ENCODE measurements at regions not wholly inside any gene's neighbourhood (a gene's known extent, or its start where the extent isn't known, plus 50 kb on each side); places are given as distances from the start of the nearest gene placed in this dataset.

GRCh38 chr10:3969876-3970666 is 185.1 kb upstream of the KLF6 start:
- Histone ChIP-seq H3K4me2 (ENCODE audit: control insufficient read depth, extremely low read depth, insufficient read depth, low read depth, low read length) (peak overlapping the region; percentile 60), H3K4me3 (ENCODE audit: control insufficient read depth in 2 of 3, extremely low read depth in 1 of 3, insufficient read depth in 2 of 3, low read depth in 1 of 3, low read length in 3 of 3) (no peak overlapping the region), H3K9me1 (ENCODE audit: control insufficient read depth, extremely low read depth, insufficient read depth, low read length) (no peaks in the 10 kb centered on the region), H4K20me1 (ENCODE audit: control insufficient read depth, extremely low read depth, insufficient read depth, low read length) (no peaks in the 10 kb centered on the region), H3K4me1 (ENCODE audit: control insufficient read depth, extremely low read depth, insufficient read depth, low read length) (peaks cover 11% of the 10 kb centered on the region), H3K9me3 (ENCODE audit: control insufficient read depth, low read depth, low read length) (no peaks in the 10 kb centered on the region), H3K27ac (ENCODE audit: control insufficient read depth, insufficient read depth, low read length) (peak overlapping the region; percentile 4), H3K27me3 (ENCODE audit: control insufficient read depth, extremely low read depth, insufficient read depth, low read length) (no peaks in the 10 kb centered on the region), H3K9ac (ENCODE audit: control insufficient read depth, extremely low read depth, insufficient read depth, low read length) (no peak overlapping the region), H3K36me3 (ENCODE audit: control insufficient read depth in 2 of 2, extremely low read depth in 1 of 2, insufficient read depth in 2 of 2, low read length in 2 of 2) (no peaks in the 10 kb centered on the region), H3K79me2 (ENCODE audit: control insufficient read depth, insufficient read depth, low read length) (no peaks in the 10 kb centered on the region), H2AFZ (ENCODE audit: control insufficient read depth, low read length) (peak overlapping the region; percentile 80)
- FAIRE-seq (peak; percentile 58), DNase-seq (ENCODE audit: low read depth, low spot score) (no peak)
- TF ChIP-seq, protein P1, sequence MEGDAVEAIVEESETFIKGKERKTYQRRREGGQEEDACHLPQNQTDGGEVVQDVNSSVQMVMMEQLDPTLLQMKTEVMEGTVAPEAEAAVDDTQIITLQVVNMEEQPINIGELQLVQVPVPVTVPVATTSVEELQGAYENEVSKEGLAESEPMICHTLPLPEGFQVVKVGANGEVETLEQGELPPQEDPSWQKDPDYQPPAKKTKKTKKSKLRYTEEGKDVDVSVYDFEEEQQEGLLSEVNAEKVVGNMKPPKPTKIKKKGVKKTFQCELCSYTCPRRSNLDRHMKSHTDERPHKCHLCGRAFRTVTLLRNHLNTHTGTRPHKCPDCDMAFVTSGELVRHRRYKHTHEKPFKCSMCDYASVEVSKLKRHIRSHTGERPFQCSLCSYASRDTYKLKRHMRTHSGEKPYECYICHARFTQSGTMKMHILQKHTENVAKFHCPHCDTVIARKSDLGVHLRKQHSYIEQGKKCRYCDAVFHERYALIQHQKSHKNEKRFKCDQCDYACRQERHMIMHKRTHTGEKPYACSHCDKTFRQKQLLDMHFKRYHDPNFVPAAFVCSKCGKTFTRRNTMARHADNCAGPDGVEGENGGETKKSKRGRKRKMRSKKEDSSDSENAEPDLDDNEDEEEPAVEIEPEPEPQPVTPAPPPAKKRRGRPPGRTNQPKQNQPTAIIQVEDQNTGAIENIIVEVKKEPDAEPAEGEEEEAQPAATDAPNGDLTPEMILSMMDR (optimal IDR thresholded peaks at IDR 0.05 in 1 of 3, IDR thresholded peaks at IDR 0.05 in 1 of 3, conservative IDR thresholded peaks at IDR 0.05 in 1 of 3; ENCODE audit: extremely low read depth in 1 of 3, insufficient read depth in 2 of 3, low read length in 3 of 3): no peak
- TF ChIP-seq EZH2 (IDR thresholded peaks at IDR 0.05; ENCODE audit: low read length): no peak
- dilution Hi-C loops (cut with MboI; ENCODE audit: extremely low pct_ligation_motif_present, low sequenced_read_pairs): no loop called here

GRCh38 chr10:3968727-3969126 is 183.7 kb upstream of the KLF6 start:
- no peaks in the 10 kb centered on the region for H3K79me2 ChIP-seq (ENCODE audit: control insufficient read depth, insufficient read depth, low read length)
- peaks cover 12% of the 10 kb centered on the region for H3K4me1 ChIP-seq (ENCODE audit: control insufficient read depth, extremely low read depth, insufficient read depth, low read length)
- H4K20me1 ChIP-seq (ENCODE audit: control insufficient read depth, extremely low read depth, insufficient read depth, low read length): no peaks in the 10 kb centered on the region
- dilution Hi-C loops (cut with MboI; ENCODE audit: extremely low pct_ligation_motif_present, low sequenced_read_pairs): no loop called here
- DNase-seq (ENCODE audit: low read depth, low spot score): no peak
- H3K4me2 ChIP-seq (ENCODE audit: control insufficient read depth, extremely low read depth, insufficient read depth, low read depth, low read length): no peak overlapping the region
- no peaks in the 10 kb centered on the region for H3K9me1 ChIP-seq (ENCODE audit: control insufficient read depth, extremely low read depth, insufficient read depth, low read length)
- H3K27ac ChIP-seq (ENCODE audit: control insufficient read depth, insufficient read depth, low read length): no peak overlapping the region
- no peak for FAIRE-seq
- no peaks in the 10 kb centered on the region for H3K36me3 ChIP-seq (ENCODE audit: control insufficient read depth in 2 of 2, extremely low read depth in 1 of 2, insufficient read depth in 2 of 2, low read length in 2 of 2)
- no peak overlapping the region for H3K9ac ChIP-seq (ENCODE audit: control insufficient read depth, extremely low read depth, insufficient read depth, low read length)
- no peaks in the 10 kb centered on the region for H3K9me3 ChIP-seq (ENCODE audit: control insufficient read depth, low read depth, low read length)
- H3K4me3 ChIP-seq (ENCODE audit: control insufficient read depth in 2 of 3, extremely low read depth in 1 of 3, insufficient read depth in 2 of 3, low read depth in 1 of 3, low read length in 3 of 3): no peak overlapping the region
- TF ChIP-seq, protein P1 (optimal IDR thresholded peaks at IDR 0.05 in 1 of 3, IDR thresholded peaks at IDR 0.05 in 1 of 3, conservative IDR thresholded peaks at IDR 0.05 in 1 of 3; ENCODE audit: extremely low read depth in 1 of 3, insufficient read depth in 2 of 3, low read length in 3 of 3): no peak
- TF ChIP-seq EZH2 (IDR thresholded peaks at IDR 0.05; ENCODE audit: low read length): no peak
- no peak overlapping the region for H2AFZ ChIP-seq (ENCODE audit: control insufficient read depth, low read length)
- no peaks in the 10 kb centered on the region for H3K27me3 ChIP-seq (ENCODE audit: control insufficient read depth, extremely low read depth, insufficient read depth, low read length)

Measured in keratinocyte (primary cell).